CD4-positive, alpha-beta T cell (primary cell): ENCODE measurements at regions not wholly inside any gene's neighbourhood (a gene's known extent, or its start where the extent isn't known, plus 50 kb on each side); places are given as distances from the start of the nearest gene placed in this dataset.

Experiments
- ATAC-seq: fragments of 200-7000 bp; cut with Tn5 transposase; one replicate; pipeline ENCODE4 v1.10.0; 2022; ENCODE audit warnings: mild to moderate bottlenecking; ENCODE audit not compliant: poor library complexity
- CTCF ChIA-PET: fragments of 350-600 bp; sonication (Branson Sonifier 250); formaldehyde crosslinking; loops from one replicate; lab custom pipeline; 2021; ENCODE audit warnings: antibody characterized with exemption, inconsistent platforms; lab: Charles Lee
- POLR2A ChIA-PET: fragments of 350-600 bp; sonication (Branson Sonifier 250); formaldehyde crosslinking; loops from one replicate; lab custom pipeline; 2021; ENCODE audit warnings: antibody characterized with exemption, inconsistent platforms; lab: Charles Lee
- DNase-seq, 14 experiments: peaks; one replicate each; pipeline ENCODE4 v3.0.0-alpha.2; 2013 to 2020; ENCODE audit warnings: mixed read lengths in 2 of 14
- H3K27ac ChIP-seq, 2 donors: one replicate each; pipeline versions ENCODE4 v1.5.1 to v1.7.0; 2013; ENCODE audit warnings: low read length in 2 of 2, low read depth in 1 of 2, mild to moderate bottlenecking in 1 of 2
- H3K27me3 ChIP-seq, 2 experiments: 1 replicate in 1 of 2; 2 replicates in 1 of 2; pipeline versions ENCODE4 v1.6.1 to v1.7.0; 2013; ENCODE audit warnings: low read length in 2 of 2, control low read depth in 1 of 2, mild to moderate bottlenecking in 1 of 2, moderate library complexity in 1 of 2; ENCODE audit not compliant: insufficient read depth in 2 of 2, control insufficient read depth in 1 of 2
- H3K36me3 ChIP-seq: one replicate; pipeline ENCODE4 v1.6.1; 2013; ENCODE audit warnings: low read length, control low read depth; ENCODE audit not compliant: insufficient read depth
- H3K4me1 ChIP-seq: one replicate; pipeline ENCODE4 v1.6.1; 2013; ENCODE audit warnings: low read length, control low read depth; ENCODE audit not compliant: insufficient read depth
- H3K4me3 ChIP-seq: one replicate; pipeline ENCODE4 v1.5.1; 2013; ENCODE audit warnings: mild to moderate bottlenecking, low read length, moderate library complexity
- H3K9me3 ChIP-seq, 2 experiments: 1 replicate in 1 of 2; 2 replicates in 1 of 2; pipeline versions ENCODE4 v1.6.1 to v1.7.0; 2013; ENCODE audit warnings: low read length in 2 of 2, mild to moderate bottlenecking in 2 of 2, control low read depth in 1 of 2, moderate library complexity in 1 of 2; ENCODE audit not compliant: control insufficient read depth in 1 of 2, insufficient read depth in 1 of 2
- H3K27ac Mint-ChIP-seq: one replicate; pipeline ENCODE4 v1.8.0; 2020; ENCODE audit warnings: mixed read lengths
- H3K27me3 Mint-ChIP-seq: one replicate; pipeline ENCODE4 v1.8.0; 2021; ENCODE audit warnings: mixed read lengths
- H3K36me3 Mint-ChIP-seq: one replicate; pipeline ENCODE4 v1.8.0; 2021; ENCODE audit warnings: low read depth, mixed read lengths
- H3K4me1 Mint-ChIP-seq: one replicate; pipeline ENCODE4 v1.8.0; 2021; ENCODE audit warnings: low read depth, mixed read lengths
- H3K4me3 Mint-ChIP-seq: one replicate; pipeline ENCODE4 v1.8.0; 2020; ENCODE audit warnings: mild to moderate bottlenecking, mixed read lengths
- H3K9me3 Mint-ChIP-seq: one replicate; pipeline ENCODE4 v1.8.0; 2020; ENCODE audit warnings: mixed read lengths
- CTCF ChIP-seq: fragments of 200-600 bp; IDR thresholded peaks from one replicate; pipeline ENCODE4 v1.8.0; 2022; ENCODE audit warnings: antibody characterized with exemption, mild to moderate bottlenecking
- intact Hi-C, 2 experiments: fragments of 100-400 bp; cut with DNase I in 1 of 2; cut with micrococcal nuclease in 1 of 2; formaldehyde crosslinking; loops; one replicate each; pipeline versions ENCODE4 v1.15.1 to v1.9.0; 2023 to 2025; cut with DNase I, micrococcal nuclease

GRCh38 chr16:76164970-76165558, 112.1 kb upstream of the CNTNAP4 start:
- ATAC-seq (no peak), DNase-seq (no peak)
- Histone ChIP-seq H3K4me1 (no peaks in the 10 kb centered on the region), H3K4me3 (no peak overlapping the region), H3K9me3 (peaks cover 2 to 4% of the 10 kb centered on the region in 2 experiments), H3K36me3 (no peaks in the 10 kb centered on the region), H3K27me3 (no peaks in the 10 kb centered on the region), H3K27ac (no peak overlapping the region)
- POLR2A ChIA-PET, result no interaction called here
- no peak for TF ChIP-seq CTCF
- Mint-ChIP-seq H3K27me3 (no peaks in the 10 kb centered on the region), H3K9me3 (peaks cover 3% of the 10 kb centered on the region), H3K4me1 (no peaks in the 10 kb centered on the region), H3K27ac (no peak overlapping the region), H3K4me3 (no peak overlapping the region), H3K36me3 (no peaks in the 10 kb centered on the region)
- intact Hi-C loops, result no loop called here
- CTCF ChIA-PET, result no interaction called here

GRCh38 chr16:76175718-76176117, 101.5 kb upstream of the CNTNAP4 start:
- Histone ChIP-seq H3K9me3 (peaks cover 0 to 6% of the 10 kb centered on the region in 2 experiments), H3K36me3 (no peaks in the 10 kb centered on the region), H3K27me3 (no peaks in the 10 kb centered on the region), H3K4me3 (no peak overlapping the region), H3K4me1 (no peaks in the 10 kb centered on the region), H3K27ac (no peak overlapping the region)
- Mint-ChIP-seq H3K27ac (no peak overlapping the region), H3K4me3 (no peak overlapping the region), H3K36me3 (no peaks in the 10 kb centered on the region), H3K9me3 (peaks cover 6% of the 10 kb centered on the region), H3K27me3 (no peaks in the 10 kb centered on the region), H3K4me1 (no peaks in the 10 kb centered on the region)
- no peak for ATAC-seq
- CTCF ChIA-PET, result no interaction called here
- intact Hi-C loops, result no loop called here
- POLR2A ChIA-PET, result no interaction called here
- DNase-seq, result no peak
- TF ChIP-seq CTCF, result no peak

- no peaks in the 10 kb centered on the region for H3K36me3 ChIP-seq
- intact Hi-C loops, result no loop called here
- H3K27ac Mint-ChIP-seq, result no peak overlapping the region
- ATAC-seq (no peak), DNase-seq (no peak)
- H3K4me1 Mint-ChIP-seq, result no peaks in the 10 kb centered on the region
- no peak overlapping the region for H3K4me3 ChIP-seq
- H3K36me3 Mint-ChIP-seq, result no peaks in the 10 kb centered on the region
- no peak overlapping the region for H3K27ac ChIP-seq
- H3K4me1 ChIP-seq, result no peaks in the 10 kb centered on the region
- peaks cover 6% of the 10 kb centered on the region for H3K9me3 Mint-ChIP-seq
- H3K4me3 Mint-ChIP-seq, result no peak overlapping the region
- H3K27me3 Mint-ChIP-seq, result no peaks in the 10 kb centered on the region
- no peak for TF ChIP-seq CTCF
- CTCF ChIA-PET, result no interaction called here
- peaks cover 0 to 6% of the 10 kb centered on the region in 2 experiments for H3K9me3 ChIP-seq
- POLR2A ChIA-PET, result no interaction called here
- H3K27me3 ChIP-seq, result no peaks in the 10 kb centered on the region
Observed at GRCh38 chr16:76176153-76176552, 101.0 kb upstream of the CNTNAP4 start.
